ENCODE measurements at regions not wholly inside any gene's neighbourhood (a gene's known extent, or its start where the extent isn't known, plus 50 kb on each side); places are given as distances from the start of the nearest gene placed in this dataset.

GRCh38 chr18:71022389-71022788 is 733.5 kb downstream of the SOCS6 start:
- Histone ChIP-seq H3K4me3 (ENCODE audit: low read depth, low read length) (no peak overlapping the region), H3K27me3 (replicated peaks) (no peaks in the 10 kb centered on the region), H3K36me3 (replicated peaks) (no peaks in the 10 kb centered on the region), H3K27ac (no peak overlapping the region)
- no peak for TF ChIP-seq CTCF (IDR thresholded peaks at IDR 0.05; ENCODE audit: low read depth, low read length, missing control alignments)
- in situ Hi-C loops (cut with HindIII; ENCODE audit: low pct_ligation_motif_present, low sequenced_read_pairs), result no loop called here
- no peak for DNase-seq

- in situ Hi-C loops (cut with HindIII; ENCODE audit: low pct_ligation_motif_present, low sequenced_read_pairs), result no loop called here
- no peak for DNase-seq
- no peak for TF ChIP-seq CTCF (IDR thresholded peaks at IDR 0.05; ENCODE audit: low read depth, low read length, missing control alignments)
These were observed 732.2 kb downstream of the SOCS6 start for GRCh38 chr18:71021030-71021362.

GRCh38 chr18:71020342-71021029 is 731.6 kb downstream of the SOCS6 start:
- no peak overlapping the region for H3K4me3 ChIP-seq (ENCODE audit: low read depth, low read length)
- no peaks in the 10 kb centered on the region for H3K27me3 ChIP-seq (replicated peaks)
- no peak overlapping the region for H3K27ac ChIP-seq
- no peak for DNase-seq
- H3K36me3 ChIP-seq (replicated peaks), result no peaks in the 10 kb centered on the region
- in situ Hi-C loops (cut with HindIII; ENCODE audit: low pct_ligation_motif_present, low sequenced_read_pairs), result no loop called here
- TF ChIP-seq CTCF (IDR thresholded peaks at IDR 0.05; ENCODE audit: low read depth, low read length, missing control alignments), result no peak

More at GRCh38 chr18:71021030-71021362, 732.2 kb downstream of the SOCS6 start:
- Histone ChIP-seq H3K36me3 (replicated peaks) (no peaks in the 10 kb centered on the region), H3K4me3 (ENCODE audit: low read depth, low read length) (no peak overlapping the region), H3K27ac (no peak overlapping the region), H3K27me3 (replicated peaks) (no peaks in the 10 kb centered on the region)

GRCh38 chr18:71018816-71019215 is 730.0 kb downstream of the SOCS6 start:
- H3K27me3 ChIP-seq (replicated peaks), result no peaks in the 10 kb centered on the region
- H3K4me3 ChIP-seq (ENCODE audit: low read depth, low read length), result no peak overlapping the region
- H3K36me3 ChIP-seq (replicated peaks), result no peaks in the 10 kb centered on the region
- DNase-seq, result no peak
- no peak for TF ChIP-seq CTCF (IDR thresholded peaks at IDR 0.05; ENCODE audit: low read depth, low read length, missing control alignments)
- H3K27ac ChIP-seq, result no peak overlapping the region
- in situ Hi-C loops (cut with HindIII; ENCODE audit: low pct_ligation_motif_present, low sequenced_read_pairs), result no loop called here

GRCh38 chr18:71012789-71013188 is 723.9 kb downstream of the SOCS6 start:
- no peak for TF ChIP-seq CTCF (IDR thresholded peaks at IDR 0.05; ENCODE audit: low read depth, low read length, missing control alignments)
- H3K27me3 ChIP-seq (replicated peaks), result no peaks in the 10 kb centered on the region
- DNase-seq, result no peak
- no peak overlapping the region for H3K4me3 ChIP-seq (ENCODE audit: low read depth, low read length)
- H3K36me3 ChIP-seq (replicated peaks), result no peaks in the 10 kb centered on the region
- no peak overlapping the region for H3K27ac ChIP-seq
- in situ Hi-C loops (cut with HindIII; ENCODE audit: low pct_ligation_motif_present, low sequenced_read_pairs), result no loop called here

- TF ChIP-seq CTCF (IDR thresholded peaks at IDR 0.05; ENCODE audit: low read depth, low read length, missing control alignments), result no peak
- in situ Hi-C loops (cut with HindIII; ENCODE audit: low pct_ligation_motif_present, low sequenced_read_pairs), result no loop called here
- Histone ChIP-seq H3K36me3 (replicated peaks) (no peaks in the 10 kb centered on the region), H3K27ac (no peak overlapping the region), H3K27me3 (replicated peaks) (no peaks in the 10 kb centered on the region), H3K4me3 (ENCODE audit: low read depth, low read length) (no peak overlapping the region)
- no peak for DNase-seq
These were observed 722.5 kb downstream of the SOCS6 start for GRCh38 chr18:71011389-71011788.

Data from brain microvascular endothelial cell (primary cell).